ENCODE measurements at regions not wholly inside any gene's neighbourhood (a gene's known extent, or its start where the extent isn't known, plus 50 kb on each side); places are given as distances from the start of the nearest gene placed in this dataset.

DNA sequence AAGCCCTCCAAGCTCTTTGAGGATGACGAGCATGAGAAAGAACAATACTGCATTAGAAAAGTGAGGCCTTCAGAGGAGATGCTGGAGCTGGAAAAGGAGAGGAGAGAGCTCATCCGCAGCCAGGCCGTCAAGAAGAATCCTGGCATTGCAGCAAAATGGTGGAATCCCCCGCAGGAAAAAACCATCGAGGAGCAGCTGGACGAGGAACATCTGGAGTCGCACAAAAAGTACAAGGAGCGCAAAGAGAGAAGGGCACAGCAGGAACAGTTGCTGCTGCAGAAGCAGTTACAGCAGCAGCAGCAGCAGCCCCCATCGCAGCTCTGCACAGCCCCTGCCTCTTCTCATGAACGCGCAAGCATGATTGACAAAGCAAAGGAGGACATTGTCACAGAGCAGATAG lies 71.2 kb downstream of the C9orf152 start:
- 98% methylated on average over 11 of the region's 11 CpGs for WGBS (ENCODE audit: low lambda C conversion rate)
- no peak for FAIRE-seq
- BruUV-seq (replicated peaks): no TSS peak
- in situ Hi-C loops (cut with HindIII; ENCODE audit: extremely low pct_ligation_motif_present, low pct_unique_long_range_greater_than_20kb): no loop called here
- no peak overlapping the region for H3K27ac ChIP-seq (ENCODE audit: extremely low read length, insufficient read depth, low read length)
- TF ChIP-seq ZNF138 (CRISPR knock-in tag; IDR thresholded peaks at IDR 0.05; ENCODE audit: low read depth) (no peak), ZNF800 (CRISPR knock-in tag; IDR thresholded peaks at IDR 0.05) (no peak), SRSF4 (IDR thresholded peaks at IDR 0.05; ENCODE audit: low read depth, low read length, poor library complexity, severe bottlenecking) (no peak), ZNF670 (CRISPR knock-in tag; IDR thresholded peaks at IDR 0.05; ENCODE audit: borderline replicate concordance) (no peak), MZF1 (CRISPR knock-in tag; IDR thresholded peaks at IDR 0.05; ENCODE audit: borderline replicate concordance) (no peak), ZNF788 (CRISPR knock-in tag; IDR thresholded peaks at IDR 0.05; ENCODE audit: borderline replicate concordance) (no peak), ZNF615 (CRISPR knock-in tag; IDR thresholded peaks at IDR 0.05; ENCODE audit: borderline replicate concordance) (no peak), GLI4 (CRISPR knock-in tag; IDR thresholded peaks at IDR 0.05; ENCODE audit: borderline replicate concordance) (no peak)
- H3K4me3 ChIP-seq (replicated peaks in 1 of 3; ENCODE audit: insufficient read depth in 1 of 3, low read depth in 2 of 3, low read length in 3 of 3): no peak overlapping the region
- peaks cover 28% of the 10 kb centered on the region for H3K79me2 ChIP-seq (ENCODE audit: insufficient read depth, low read length)
- H3K36me3 ChIP-seq (replicated peaks in 1 of 2; ENCODE audit: control insufficient read depth in 1 of 2, insufficient read depth in 2 of 2, low read length in 2 of 2): peaks cover 6 to 50% of the 10 kb centered on the region in 2 experiments
- H3K9ac ChIP-seq (ENCODE audit: insufficient read depth, low read depth, low read length): no peak overlapping the region
- peaks cover 10% of the 10 kb centered on the region; the same call in 1 of the 2 replicates for H4K20me1 ChIP-seq (ENCODE audit: insufficient read depth, low read length)
- ChIA-PET CTCF (ENCODE audit: low intra/inter-chr PET ratio, low total read pairs) (no interaction called here), POLR2A (no interaction called here)
- intact Hi-C loops (cut with micrococcal nuclease; ENCODE audit: unreplicated experiment): no loop called here
- no peak for ATAC-seq
- H2AFZ ChIP-seq (ENCODE audit: low read length): no peak overlapping the region
- DNase-seq (ENCODE audit: low spot score): no peak
- H3K4me2 ChIP-seq (ENCODE audit: low read depth, low read length): no peak overlapping the region
- no peaks in the 10 kb centered on the region for H3K9me3 ChIP-seq (ENCODE audit: low read length)
- peaks cover under 1% of the 10 kb centered on the region for H3K4me1 ChIP-seq (ENCODE audit: insufficient read depth, low read length)
- no peaks in the 10 kb centered on the region for H3K27me3 ChIP-seq (ENCODE audit: control insufficient read depth in 1 of 2, insufficient read depth in 2 of 2, low read length in 2 of 2)
